Neural cell (in vitro differentiated cells): ENCODE measurements at regions not wholly inside any gene's neighbourhood (a gene's known extent, or its start where the extent isn't known, plus 50 kb on each side); places are given as distances from the start of the nearest gene placed in this dataset.

ENCODE experiments used
- H2AFZ ChIP-seq: fragments of 200-600, 300-800 bp; sonication (generic), shearing (Covaris generic); 2 replicates; pipeline ENCODE4 v1.6.0; 2014; ENCODE audit warnings: low read depth, mild to moderate bottlenecking, antibody characterized with exemption, low read length, moderate library complexity
- H3F3A ChIP-seq: fragments of 200-600 bp; shearing (Covaris generic); 2 replicates; pipeline ENCODE4 v1.6.1; 2016; ENCODE audit warnings: mild to moderate bottlenecking, moderate library complexity, mixed read lengths, antibody characterized with exemption, low read length; ENCODE audit not compliant: insufficient read depth, poor library complexity, severe bottlenecking
- H3K27ac ChIP-seq: fragments of 200-600, 300-800 bp; sonication (generic), shearing (Covaris generic); 2 replicates; pipeline ENCODE4 v1.5.1; 2014; ENCODE audit warnings: mild to moderate bottlenecking, low read length, moderate library complexity
- H3K27me3 ChIP-seq: fragments of 300-800, 200-600 bp; sonication (generic), shearing (Covaris generic); 2 replicates; pipeline ENCODE4 v1.6.0; 2014; ENCODE audit warnings: mild to moderate bottlenecking, low read depth, low read length, moderate library complexity; ENCODE audit not compliant: insufficient read depth
- H3K36me3 ChIP-seq: fragments of 300-800, 200-600 bp; sonication (generic), shearing (Covaris generic); 2 replicates; pipeline ENCODE4 v1.5.1; 2014; ENCODE audit warnings: mild to moderate bottlenecking, antibody characterized with exemption, low read length, moderate library complexity; ENCODE audit not compliant: insufficient read depth
- H3K4me2 ChIP-seq: fragments of 300-800, 200-600 bp; sonication (generic), shearing (Covaris generic); 2 replicates; pipeline ENCODE4 v1.6.0; 2014; ENCODE audit warnings: mild to moderate bottlenecking, low read length
- H3K4me3 ChIP-seq: fragments of 300-800, 200-600 bp; sonication (generic), shearing (Covaris generic); 2 replicates; pipeline ENCODE4 v1.5.1; 2014; ENCODE audit warnings: mild to moderate bottlenecking, low read length, moderate library complexity
- H3K79me2 ChIP-seq: fragments of 200-600 bp; shearing (Covaris generic); replicated peaks from 2 replicates; pipeline ENCODE4 v1.6.0; 2014; ENCODE audit warnings: mild to moderate bottlenecking, low read length, moderate library complexity; ENCODE audit not compliant: insufficient read depth
- H3K9ac ChIP-seq: fragments of 300-800, 200-600 bp; sonication (generic), shearing (Covaris generic); 2 replicates; pipeline ENCODE4 v1.6.1; 2016; ENCODE audit warnings: mild to moderate bottlenecking, low read length, mixed read lengths
- H3K9me2 ChIP-seq: fragments of 200-600 bp; shearing (Covaris generic); 2 replicates; pipeline ENCODE4 v1.6.1; 2016; ENCODE audit warnings: mild to moderate bottlenecking, low read length, mixed read lengths; ENCODE audit not compliant: insufficient read depth
- H3K9me3 ChIP-seq: fragments of 200-600, 300-800 bp; sonication (generic), shearing (Covaris generic); 2 replicates; pipeline ENCODE4 v1.6.1; 2016; ENCODE audit warnings: mild to moderate bottlenecking, mixed run types, low read length, moderate library complexity, mixed read lengths
- H4K20me1 ChIP-seq: fragments of 200-600 bp; shearing (Covaris generic); 2 replicates; pipeline ENCODE4 v1.6.1; 2016; ENCODE audit warnings: mild to moderate bottlenecking, mixed run types; ENCODE audit not compliant: insufficient read depth
- EP300 ChIP-seq: fragments of 450-650 bp; conservative IDR thresholded peaks from 2 replicates; pipeline ENCODE4 v1.6.1; 2014; ENCODE audit warnings: antibody characterized with exemption, mild to moderate bottlenecking, moderate library complexity; ENCODE audit not compliant: poor library complexity, severe bottlenecking
- EZH2 ChIP-seq: fragments of 200-600, 300-800 bp; shearing (Covaris generic), sonication (generic); IDR thresholded peaks from 2 replicates; pipeline ENCODE4 v1.6.1; 2014; ENCODE audit warnings: antibody characterized with exemption, low read length, borderline replicate concordance, mild to moderate bottlenecking; ENCODE audit not compliant: insufficient read depth, poor library complexity, severe bottlenecking
- MXI1 ChIP-seq: fragments of 450-650 bp; conservative IDR thresholded peaks from 2 replicates; pipeline ENCODE4 v1.6.1; 2014; ENCODE audit warnings: antibody characterized with exemption, mild to moderate bottlenecking; ENCODE audit not compliant: poor library complexity, severe bottlenecking
- POLR2AphosphoS5 ChIP-seq: IDR thresholded peaks from 2 replicates; pipeline ENCODE4 v1.6.1; 2012
- RAD21 ChIP-seq: fragments of 450-650 bp; conservative IDR thresholded peaks from 2 replicates; pipeline ENCODE4 v1.6.1; 2014; ENCODE audit warnings: antibody characterized with exemption, mild to moderate bottlenecking, moderate library complexity
- REST ChIP-seq: IDR thresholded peaks from 2 replicates; pipeline ENCODE4 v1.6.1; 2012; ENCODE audit warnings: borderline replicate concordance
- TAF1 ChIP-seq: IDR thresholded peaks from 2 replicates; pipeline ENCODE4 v1.6.1; 2012; ENCODE audit warnings: low read depth
- TF ChIP-seq, protein P1 (sequence below): fragments of 450-650 bp; IDR thresholded peaks from 2 replicates; pipeline ENCODE4 v1.5.1; 2014; ENCODE audit warnings: antibody characterized with exemption, mild to moderate bottlenecking, moderate library complexity; ENCODE audit not compliant: poor library complexity, severe bottlenecking

DNA sequence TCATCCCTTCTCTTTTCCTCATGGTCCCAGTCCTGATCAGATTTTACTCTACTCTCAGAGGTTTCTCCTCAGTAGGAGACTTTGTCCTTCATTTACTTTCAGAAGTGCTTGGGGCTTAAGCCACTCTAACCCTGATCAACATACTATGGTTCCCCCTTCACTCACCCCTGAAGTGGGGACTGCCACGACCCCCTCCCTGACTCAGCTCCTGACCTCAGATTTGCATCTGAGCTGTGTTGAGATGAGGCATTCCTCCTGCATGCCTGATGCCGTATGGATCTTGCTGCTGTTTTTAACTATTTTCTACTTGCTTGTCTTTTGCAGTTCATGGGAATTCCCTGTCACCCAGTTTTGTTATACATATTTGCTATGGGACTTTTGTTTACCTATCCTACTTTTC, 306.7 kb upstream of the CHST9 start:
- Histone ChIP-seq H3K36me3 (no peaks in the 10 kb centered on the region), H3K4me2 (no peak overlapping the region), H2AFZ (no peak overlapping the region), H3K9ac (no peak overlapping the region), H3K27me3 (no peaks in the 10 kb centered on the region), H3K9me3 (no peaks in the 10 kb centered on the region), H3K79me2 (no peaks in the 10 kb centered on the region), H3K27ac (no peak overlapping the region), H4K20me1 (no peaks in the 10 kb centered on the region), H3K9me2 (no peaks in the 10 kb centered on the region), H3K4me3 (no peak overlapping the region), H3F3A (no peaks in the 10 kb centered on the region)
- no peak for TF ChIP-seq REST

GRCh38 chr18:27483276-27483675, 298.2 kb upstream of the CHST9 start:
- Histone ChIP-seq H3K27ac (no peak overlapping the region), H3K4me3 (no peak overlapping the region), H3K9ac (no peak overlapping the region), H3K36me3 (no peaks in the 10 kb centered on the region), H2AFZ (no peak overlapping the region), H3K79me2 (no peaks in the 10 kb centered on the region), H3K27me3 (no peaks in the 10 kb centered on the region), H4K20me1 (no peaks in the 10 kb centered on the region), H3K4me2 (no peak overlapping the region), H3F3A (no peaks in the 10 kb centered on the region), H3K9me3 (no peaks in the 10 kb centered on the region), H3K9me2 (no peaks in the 10 kb centered on the region)
- TF ChIP-seq REST: no peak
- TF ChIP-seq, protein P1, sequence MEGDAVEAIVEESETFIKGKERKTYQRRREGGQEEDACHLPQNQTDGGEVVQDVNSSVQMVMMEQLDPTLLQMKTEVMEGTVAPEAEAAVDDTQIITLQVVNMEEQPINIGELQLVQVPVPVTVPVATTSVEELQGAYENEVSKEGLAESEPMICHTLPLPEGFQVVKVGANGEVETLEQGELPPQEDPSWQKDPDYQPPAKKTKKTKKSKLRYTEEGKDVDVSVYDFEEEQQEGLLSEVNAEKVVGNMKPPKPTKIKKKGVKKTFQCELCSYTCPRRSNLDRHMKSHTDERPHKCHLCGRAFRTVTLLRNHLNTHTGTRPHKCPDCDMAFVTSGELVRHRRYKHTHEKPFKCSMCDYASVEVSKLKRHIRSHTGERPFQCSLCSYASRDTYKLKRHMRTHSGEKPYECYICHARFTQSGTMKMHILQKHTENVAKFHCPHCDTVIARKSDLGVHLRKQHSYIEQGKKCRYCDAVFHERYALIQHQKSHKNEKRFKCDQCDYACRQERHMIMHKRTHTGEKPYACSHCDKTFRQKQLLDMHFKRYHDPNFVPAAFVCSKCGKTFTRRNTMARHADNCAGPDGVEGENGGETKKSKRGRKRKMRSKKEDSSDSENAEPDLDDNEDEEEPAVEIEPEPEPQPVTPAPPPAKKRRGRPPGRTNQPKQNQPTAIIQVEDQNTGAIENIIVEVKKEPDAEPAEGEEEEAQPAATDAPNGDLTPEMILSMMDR: no peak
- TF ChIP-seq RAD21: no peak
- TF ChIP-seq EZH2: no peak
- TF ChIP-seq POLR2AphosphoS5: no peak
- no peak for TF ChIP-seq MXI1
- TF ChIP-seq TAF1: no peak
- TF ChIP-seq EP300: no peak
